ENCODE measurements at regions not wholly inside any gene's neighbourhood (a gene's known extent, or its start where the extent isn't known, plus 50 kb on each side); places are given as distances from the start of the nearest gene placed in this dataset.
"Not testable (repeated sequence)": the region's sequence is repeated elsewhere in the genome, so short reads cannot be mapped to it uniquely, and the experiment has no call there.

DNA sequence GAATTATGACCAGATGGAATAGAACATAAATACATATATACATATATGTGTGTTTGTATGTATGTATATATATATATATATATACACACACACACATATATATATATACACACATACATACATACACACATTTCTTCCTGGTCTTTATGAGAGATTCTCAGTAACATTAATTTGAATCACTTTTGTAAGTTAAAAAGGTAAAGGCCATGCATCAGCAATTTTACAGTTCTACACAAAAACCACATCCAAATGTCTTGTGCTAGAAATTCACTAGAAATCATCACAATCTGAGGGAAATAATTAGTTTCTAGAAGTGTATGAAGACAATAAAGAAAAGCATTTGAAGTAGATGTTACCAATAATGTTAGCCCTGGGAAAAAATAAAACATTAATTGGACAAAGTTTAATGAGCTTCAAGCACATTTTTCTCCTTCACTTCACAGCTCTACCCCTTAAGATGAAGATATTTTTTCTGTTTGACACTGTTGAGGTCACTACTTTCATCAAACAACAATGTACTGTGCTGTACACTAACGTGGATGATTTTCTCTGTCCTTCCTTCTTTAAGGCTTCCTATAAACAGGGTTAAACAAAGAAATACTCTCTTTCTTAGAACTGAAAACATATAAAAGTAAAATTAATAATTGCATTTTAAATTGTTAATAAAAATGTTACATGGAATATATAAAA is 189.2 kb upstream of the NR4A3 start:
- DNase-seq (ENCODE audit: low read depth), result no peak

DNA sequence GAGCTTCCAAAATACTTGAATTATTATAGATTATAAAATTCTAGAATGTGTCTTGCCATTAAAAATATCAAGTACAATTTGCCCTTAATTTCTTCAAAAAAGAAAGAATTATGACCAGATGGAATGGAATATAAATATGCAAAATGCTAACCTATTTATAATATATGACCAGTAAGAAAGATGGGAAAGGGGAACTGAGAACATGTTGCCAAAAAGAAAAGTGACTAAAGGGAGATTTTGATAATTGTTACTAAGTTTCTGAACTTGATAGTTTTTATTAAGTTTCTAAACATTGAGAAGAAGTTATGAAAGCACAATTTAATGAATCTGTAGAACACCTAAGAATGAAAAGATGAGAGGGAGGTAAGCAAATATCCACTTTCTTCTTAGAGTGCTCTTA is 188.4 kb upstream of the NR4A3 start:
- DNase-seq (ENCODE audit: low read depth), result no peak

DNA sequence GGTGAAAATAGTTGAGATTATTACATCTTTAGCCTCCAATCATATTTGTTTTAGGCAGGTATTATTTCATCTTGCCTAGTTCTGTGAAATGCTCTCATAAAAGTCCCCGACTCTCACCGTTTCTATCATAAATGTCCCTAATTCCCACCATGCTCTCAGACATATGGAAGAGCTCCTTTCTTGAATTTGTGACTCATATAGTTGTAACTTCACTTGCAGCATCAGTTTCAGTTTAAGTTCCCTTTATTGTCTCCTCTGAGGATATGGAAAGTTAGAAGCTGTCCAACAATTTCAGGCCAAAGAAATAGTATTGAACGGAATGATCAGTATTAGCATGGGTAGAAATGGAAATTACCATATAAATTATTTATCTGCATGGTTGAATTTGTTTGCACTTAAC is 187.5 kb upstream of the NR4A3 start:
- DNase-seq (ENCODE audit: low read depth), result no peak

DNA sequence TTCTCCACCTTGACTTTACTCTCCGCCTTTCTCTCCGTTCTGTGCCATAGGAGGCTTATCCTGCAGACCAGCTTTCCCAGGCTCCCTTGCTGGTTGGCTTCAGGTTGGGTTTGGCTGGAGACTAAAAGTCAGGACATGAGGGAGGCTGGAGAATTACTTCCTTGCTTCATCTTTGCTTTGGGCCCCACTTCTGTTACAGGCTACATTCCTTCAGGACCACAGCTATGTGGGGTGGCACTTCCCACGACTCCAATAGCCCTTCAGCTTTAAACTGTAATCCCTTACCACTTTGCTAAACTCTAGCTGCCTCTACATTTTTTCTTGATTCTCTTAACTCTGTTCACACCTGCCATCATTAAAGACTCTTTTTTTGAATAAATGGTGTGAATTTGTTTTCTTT is 186.7 kb upstream of the NR4A3 start:
- DNase-seq (ENCODE audit: low read depth), result peak; percentile 7

DNA sequence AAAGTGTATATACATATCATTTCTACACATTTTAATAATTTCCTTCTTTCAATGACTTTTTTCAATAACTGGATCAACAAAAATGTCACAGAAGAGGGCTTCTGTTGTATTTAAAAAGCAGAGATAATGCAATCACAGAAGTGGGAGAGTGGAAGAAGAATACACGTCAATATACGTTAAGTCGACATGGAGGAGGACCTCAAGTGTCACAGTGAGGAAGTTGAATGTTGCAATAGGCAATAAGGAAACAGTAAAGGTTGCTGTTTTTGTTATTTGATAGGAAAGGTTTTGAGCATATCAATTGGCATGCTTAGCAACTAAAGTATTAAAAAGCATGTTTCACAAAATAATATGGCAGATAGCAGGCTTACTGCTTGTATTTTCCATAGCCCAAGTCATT is 184.0 kb upstream of the NR4A3 start:
- no peak for DNase-seq (ENCODE audit: low read depth)

DNA sequence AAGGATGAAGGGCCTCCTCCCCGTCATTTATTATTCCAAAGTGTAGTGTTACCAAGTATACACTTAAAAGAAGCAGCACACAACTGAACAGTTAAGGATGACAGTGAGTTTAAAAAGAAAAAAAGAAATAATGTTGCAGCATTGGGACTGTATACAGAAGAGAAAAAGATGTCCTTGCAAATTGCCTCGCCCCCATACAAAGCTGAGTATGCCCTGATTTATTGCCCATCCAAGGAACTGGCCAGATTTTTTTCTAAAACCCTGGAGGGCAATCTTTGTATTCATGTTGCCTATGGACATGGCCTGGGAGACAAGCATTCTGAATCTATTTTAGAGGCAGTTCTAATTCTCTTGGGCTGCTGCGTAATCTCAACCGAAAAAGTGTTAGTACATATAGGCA is 182.7 kb upstream of the NR4A3 start:
- DNase-seq (ENCODE audit: low read depth), result no peak

DNA sequence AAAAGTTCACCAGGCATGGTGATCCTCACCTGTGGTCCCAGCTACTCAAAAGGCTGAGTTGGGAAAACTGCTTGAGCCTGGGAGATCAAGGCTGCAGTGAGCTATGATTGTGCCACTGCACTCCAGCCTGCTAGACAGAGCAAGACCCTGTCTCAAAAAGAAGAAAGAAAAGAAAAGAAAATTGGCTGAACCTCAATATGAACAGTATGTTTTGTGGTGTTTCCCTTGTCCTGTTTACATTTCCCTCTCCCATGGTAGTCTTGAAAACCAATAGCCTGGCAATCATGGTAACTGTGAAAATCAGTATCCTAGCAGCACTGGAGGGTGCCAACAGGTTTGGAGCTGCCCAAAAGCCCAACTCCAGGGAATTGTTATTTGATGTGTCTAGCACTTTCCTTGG is 174.1 kb upstream of the NR4A3 start:
- no peak for DNase-seq (ENCODE audit: low read depth)

DNA sequence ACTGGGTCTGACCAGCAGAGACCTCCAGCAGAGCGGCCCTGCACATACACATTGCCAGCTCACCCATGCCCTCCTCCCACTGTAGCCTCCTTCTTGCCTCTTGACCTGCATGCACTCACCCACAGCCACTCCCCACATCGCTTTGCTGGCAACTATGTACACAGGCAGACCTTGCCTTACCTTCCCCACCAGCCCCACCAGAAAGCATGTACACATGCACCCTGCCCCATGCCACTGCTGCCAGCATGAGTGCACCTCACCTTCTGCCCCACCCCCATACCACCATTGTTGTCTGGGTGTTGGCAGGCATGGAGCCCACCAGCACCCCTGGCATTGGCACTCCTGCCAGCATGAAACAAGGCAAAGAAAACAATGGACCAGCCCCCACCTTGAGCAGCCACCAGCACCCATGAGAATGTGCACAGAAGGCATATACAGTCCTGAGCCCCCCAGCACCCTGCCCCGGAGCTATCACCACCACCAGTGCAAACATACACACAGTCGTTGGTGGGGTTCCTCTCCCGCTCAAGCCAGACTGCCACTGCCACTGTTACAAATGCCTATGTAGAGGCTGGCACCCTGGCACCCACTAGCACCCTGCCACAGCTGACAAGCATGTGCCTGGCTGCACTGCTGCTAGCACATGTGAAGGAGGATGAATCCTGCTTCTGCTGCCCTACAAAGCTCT is 171.4 kb upstream of the NR4A3 start:
- no peak for DNase-seq (ENCODE audit: low read depth)

DNA sequence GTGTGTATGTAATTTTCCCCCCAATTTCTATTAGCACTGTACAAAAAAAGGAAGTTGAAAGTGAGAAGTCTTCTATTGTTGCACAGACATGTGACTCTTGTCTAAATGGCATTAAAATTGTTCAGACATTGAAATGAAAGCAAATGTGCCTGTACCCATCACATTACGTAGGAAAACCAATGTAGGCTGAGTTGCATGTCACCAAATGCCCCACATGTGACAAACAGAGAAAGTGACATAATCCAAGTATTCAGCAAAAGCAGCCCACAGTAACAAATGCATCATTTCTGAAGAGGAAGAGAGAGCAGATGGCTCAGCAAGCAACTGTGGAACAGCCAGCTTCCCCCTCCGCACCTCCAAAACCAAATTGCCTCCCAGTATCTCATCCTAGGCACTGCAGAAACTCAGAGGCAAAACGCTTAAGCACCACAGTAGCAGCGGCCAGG is 161.5 kb upstream of the NR4A3 start:
- no peak for DNase-seq (ENCODE audit: low read depth)

DNA sequence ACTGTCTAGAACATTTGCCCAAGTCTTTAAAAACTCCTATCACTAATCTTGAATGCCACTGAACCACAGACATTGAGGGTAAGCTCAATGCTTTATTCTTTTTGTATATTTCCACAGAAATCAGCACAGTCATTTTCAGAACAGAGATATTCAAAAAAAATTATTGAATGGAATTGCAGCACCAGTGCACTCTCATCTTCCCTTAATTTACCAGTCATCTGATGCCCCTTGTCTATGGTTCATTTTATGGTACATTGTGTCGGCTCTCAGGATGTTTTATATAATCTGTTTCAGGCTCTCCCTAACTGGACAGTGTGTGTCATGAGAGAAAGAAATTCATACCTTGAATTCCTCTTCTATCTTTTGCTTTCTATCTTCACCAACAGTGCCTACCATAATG is 158.4 kb upstream of the NR4A3 start:
- no peak for DNase-seq (ENCODE audit: low read depth)

DNA sequence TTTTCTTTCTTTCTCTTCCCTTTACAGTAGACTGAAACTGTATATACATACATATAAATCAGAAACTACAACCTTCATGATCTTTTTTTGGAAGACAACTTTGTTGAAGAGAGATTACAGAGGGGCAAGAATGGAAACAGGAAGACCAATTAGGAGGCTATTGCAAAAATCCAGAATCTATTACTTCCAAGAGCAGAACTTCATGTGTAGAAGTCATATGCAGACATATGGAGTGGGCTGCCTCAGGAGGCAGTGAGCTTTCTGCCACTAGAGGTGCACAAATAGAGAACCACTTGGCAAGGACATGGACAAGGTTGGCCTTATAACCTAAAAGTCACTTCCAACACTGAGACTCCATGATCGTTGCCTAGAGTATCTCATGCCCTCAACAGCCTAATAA is 157.8 kb upstream of the NR4A3 start:
- no peak for DNase-seq (ENCODE audit: low read depth)

DNA sequence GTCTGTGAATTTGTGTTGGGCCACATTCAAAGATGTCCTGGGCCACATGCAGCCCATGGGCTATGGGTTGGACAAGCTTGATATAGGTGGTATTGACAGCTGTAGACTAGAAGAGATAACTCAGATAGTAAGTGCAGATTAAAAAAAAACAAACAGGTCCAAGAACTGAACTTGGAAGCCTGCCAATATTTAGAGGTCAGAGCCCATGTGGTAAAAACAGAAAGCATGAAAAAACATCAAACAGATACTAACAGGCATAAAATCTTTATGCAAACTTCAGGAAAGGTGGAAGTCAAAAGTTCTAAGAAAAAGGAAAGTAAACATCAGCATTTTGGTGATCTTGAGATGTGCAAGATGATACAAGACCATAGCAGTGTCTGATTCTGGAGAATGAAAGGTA is 155.1 kb upstream of the NR4A3 start:
- peak; percentile 3 for DNase-seq (ENCODE audit: low read depth)

DNA sequence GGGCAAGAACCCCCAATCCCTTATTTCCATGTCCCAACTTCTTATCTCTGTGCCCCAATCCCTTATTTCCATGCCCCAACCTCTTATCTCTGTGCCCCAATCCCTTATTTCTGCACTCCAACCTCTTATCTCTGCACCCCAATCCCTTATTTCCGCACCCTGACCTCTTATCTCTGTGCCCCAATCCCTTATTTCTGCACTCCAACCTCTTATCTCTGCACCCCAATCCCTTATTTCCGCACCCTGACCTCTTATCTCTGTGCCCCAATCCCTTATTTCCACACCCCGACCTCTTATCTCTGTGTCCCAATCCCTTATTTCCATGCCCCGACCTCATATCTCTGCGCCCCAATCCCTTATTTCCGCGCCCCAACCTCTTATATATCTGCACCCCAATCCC is 150.8 kb upstream of the NR4A3 start:
- DNase-seq (ENCODE audit: low read depth), result not testable (repeated sequence)

DNA sequence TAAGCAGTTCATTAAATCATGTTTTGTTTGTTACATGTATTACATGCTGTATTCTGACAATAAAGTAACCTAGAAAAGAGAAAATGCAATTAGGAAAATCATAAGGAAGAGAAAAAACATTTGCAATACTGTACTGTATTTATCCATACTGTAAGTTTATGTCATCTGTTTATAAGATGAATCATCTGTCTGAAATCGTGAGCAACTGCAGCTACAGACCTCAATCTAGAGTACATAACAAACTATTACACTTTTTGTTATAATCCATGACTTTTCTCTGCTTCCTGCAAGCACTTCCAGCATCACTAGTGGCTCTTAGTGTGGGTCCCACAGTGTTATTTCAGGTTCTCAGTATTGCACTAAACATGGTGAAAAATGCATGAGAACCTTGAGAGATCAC is 144.4 kb upstream of the NR4A3 start:
- DNase-seq (ENCODE audit: low read depth), result no peak

DNA sequence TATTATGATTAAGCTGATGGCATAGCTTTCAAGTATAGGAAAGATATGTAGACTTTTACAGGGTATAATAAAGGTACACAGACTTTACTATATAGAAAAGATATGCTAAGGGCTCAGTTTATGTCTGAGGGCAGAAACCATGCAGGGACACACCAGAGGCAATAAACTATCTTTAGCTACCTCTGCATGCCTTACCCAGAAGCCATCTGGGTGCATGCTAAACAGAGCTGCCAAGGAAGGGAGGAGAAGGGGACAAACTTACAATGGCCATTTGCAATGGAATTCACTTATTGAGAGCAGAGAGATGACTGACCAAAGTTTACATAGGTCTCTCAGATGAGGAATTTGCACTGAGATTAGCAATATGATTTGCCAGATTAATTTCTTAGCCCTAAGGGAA is 143.1 kb upstream of the NR4A3 start:
- DNase-seq (ENCODE audit: low read depth), result no peak

DNA sequence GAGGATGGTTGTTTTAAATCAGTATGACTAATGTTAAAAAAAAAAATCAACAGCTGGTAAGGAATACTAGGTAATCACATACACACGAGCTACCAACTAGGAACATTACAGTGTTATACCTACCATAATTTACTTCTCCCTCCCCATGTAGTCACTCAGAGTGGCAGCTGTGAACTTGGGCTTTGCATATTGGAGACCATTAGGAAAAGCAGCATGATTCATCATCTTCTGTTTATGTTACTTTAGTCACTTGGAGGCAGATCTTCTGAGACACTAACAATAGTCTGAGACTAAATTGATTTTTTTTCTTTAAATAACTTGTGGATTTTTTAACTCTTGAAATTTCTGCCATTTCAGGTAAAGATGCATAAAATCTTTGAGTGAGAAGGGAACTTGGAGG is 141.5 kb upstream of the NR4A3 start:
- DNase-seq (ENCODE audit: low read depth), result no peak

DNA sequence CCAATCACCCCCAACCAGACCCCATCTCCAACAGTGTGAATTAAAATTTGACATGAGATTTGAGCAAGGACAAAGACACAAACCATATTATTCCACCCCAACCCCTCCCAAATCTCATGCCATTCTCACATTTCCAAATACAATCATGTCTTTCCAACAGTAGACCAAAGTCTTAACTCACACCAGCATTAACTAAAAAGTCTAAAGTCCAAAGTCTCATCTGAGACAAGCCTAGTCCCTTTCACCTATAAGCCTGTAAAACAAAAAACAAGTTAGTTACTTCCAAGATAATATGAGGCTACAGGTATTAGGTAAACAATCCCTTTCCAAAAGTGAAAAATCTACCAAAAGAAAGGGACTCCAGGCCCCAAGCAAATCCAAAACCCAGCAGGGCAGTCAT is 140.6 kb upstream of the NR4A3 start:
- no peak for DNase-seq (ENCODE audit: low read depth)

DNA sequence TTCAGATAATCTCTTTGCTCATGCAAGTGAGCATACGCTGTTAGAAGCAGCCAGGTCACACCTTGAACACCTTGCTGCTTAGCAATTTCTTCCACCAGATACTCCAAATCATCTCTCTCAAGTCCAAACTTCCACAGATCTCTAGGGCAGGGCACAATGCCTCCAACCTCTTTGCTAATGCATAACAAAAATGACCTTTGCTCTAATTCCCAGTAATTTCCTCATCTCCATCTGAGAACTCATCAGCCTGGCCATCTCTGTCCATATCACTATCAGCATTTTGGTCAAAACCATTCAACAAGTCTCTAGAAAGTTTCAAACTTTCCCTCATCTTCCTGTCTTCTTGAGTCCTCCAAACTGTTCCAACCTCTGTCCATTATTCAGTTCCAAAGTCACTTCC is 139.3 kb upstream of the NR4A3 start:
- no peak for DNase-seq (ENCODE audit: low read depth)

DNA sequence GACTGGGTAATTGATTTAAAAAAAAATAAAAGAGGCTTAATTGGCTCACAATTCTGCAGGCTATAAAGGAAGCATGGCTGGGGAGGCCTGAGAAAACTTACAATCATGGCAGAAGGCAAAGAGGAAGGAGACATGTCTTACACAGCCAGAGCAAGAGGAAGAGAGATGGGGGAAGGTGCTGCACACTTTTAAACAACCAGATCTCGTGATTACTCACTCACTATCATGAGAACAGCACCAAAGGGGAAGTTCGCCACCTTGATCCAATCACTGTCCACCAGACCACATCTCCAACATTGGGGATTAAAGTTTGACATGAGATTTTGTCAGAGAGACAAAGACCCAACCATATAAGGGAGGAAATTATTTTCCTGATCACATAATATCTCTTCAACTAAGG is 138.8 kb upstream of the NR4A3 start:
- DNase-seq (ENCODE audit: low read depth), result no peak

DNA sequence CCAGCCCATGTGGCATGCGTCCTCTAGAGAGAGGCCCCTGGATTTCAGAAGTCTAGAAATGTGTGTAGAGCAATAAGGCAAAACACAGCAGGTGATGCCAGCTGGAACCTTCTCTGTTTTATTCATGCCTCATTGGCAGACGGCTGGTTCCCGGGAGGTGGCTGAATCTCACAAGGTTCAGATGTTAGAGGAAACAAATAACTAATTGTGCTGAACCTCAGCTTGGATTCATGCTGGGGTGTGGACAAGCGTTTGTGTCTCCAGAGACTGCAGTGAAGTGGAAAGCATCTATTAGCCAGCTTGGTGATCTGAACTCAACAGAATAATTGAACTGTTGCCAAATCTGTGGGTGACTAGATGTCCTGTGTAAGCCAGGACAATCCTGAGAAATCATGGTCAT is 131.1 kb upstream of the NR4A3 start:
- no peak for DNase-seq (ENCODE audit: low read depth)

DNA sequence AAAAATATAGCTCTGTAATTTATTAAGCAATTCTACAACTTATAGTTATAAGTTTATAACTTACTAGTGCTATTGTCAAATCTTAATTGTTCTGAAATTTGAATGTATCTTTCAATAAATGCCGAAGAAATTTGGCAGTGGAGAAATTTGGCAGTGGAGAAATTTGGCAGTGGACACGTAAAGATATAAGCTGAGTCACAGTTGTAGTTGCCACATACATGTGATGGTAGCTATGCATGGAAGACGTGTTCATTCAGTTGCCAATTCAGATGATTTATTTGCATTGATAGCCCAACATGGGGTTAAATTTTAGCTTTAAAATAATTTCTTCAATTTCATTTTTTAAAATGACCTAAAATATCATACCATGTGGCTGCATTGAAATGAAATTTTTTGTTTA is 127.8 kb upstream of the NR4A3 start:
- no peak for DNase-seq (ENCODE audit: low read depth)

DNA sequence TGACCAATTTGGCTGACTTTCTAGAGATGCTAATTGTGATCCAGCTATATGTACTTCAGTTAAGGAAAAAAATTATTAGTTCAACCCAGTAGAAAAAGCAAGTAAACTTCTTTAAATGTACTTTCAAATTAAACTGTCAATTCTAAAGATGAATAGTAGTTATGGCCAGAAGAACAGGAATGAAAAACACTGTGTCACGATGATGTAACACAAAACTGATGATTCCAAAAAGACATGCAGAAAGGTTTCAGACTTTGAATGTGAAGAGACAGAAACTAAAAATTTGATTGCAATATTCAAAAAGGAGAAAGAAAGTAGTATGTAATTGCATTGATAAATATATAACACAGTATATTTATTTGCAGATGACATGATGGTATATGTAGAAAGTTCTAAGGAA is 127.3 kb upstream of the NR4A3 start:
- no peak for DNase-seq (ENCODE audit: low read depth)

DNA sequence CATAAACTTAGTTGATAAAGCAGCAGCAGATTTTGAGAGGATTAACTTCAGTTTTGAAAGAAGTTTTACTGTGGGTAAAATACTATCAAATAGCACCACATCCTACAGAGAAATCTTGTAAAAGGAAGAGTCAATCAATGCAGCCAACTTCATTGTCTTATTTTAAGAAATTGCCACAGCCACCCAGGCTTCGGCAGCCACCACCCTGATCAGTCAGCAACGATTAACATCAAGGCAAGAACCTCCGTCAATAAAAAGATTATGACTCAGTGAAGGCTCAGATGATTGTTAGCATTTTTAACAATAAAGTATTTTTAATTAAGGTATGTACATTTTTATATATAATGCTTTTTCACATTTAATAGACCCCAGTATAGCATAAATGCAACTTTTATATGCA is 122.3 kb upstream of the NR4A3 start:
- DNase-seq (ENCODE audit: low read depth), result no peak

DNA sequence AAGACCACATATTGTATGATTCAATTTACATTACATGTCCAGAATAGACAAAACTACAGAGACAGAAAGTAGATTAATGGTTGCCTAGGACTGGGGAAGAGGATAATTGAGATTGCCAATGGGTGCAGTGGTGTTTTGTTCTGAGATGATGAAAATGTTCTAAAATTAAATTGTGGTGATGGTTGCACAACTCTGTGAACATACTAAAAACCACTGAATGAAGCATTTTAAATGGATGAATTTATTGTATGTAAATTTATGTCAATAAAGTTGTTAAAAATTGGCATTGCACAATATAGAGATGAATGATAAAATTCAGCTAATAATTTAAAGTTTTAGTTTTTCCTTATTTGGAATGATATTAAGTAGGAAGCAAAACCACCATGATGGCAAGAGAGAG is 109.5 kb upstream of the NR4A3 start:
- no peak for DNase-seq (ENCODE audit: low read depth)
